GM18951 (cell line): ENCODE measurements at regions not wholly inside any gene's neighbourhood (a gene's known extent, or its start where the extent isn't known, plus 50 kb on each side); places are given as distances from the start of the nearest gene placed in this dataset.

Source experiments
- POLR2A ChIP-seq: IDR thresholded peaks from 4 replicates; pipeline ENCODE4 v1.6.1; 2011; ENCODE audit warnings: mild to moderate bottlenecking; ENCODE audit not compliant: insufficient read length, insufficient read depth; ENCODE audit errors: extremely low read depth
- in situ Hi-C: fragments of 300-500 bp; cut with MboI; formaldehyde crosslinking; loops from one replicate; pipeline ENCODE4 v1.12.0; 2022; ENCODE audit warnings: low sequenced_read_pairs, mixed read lengths, inconsistent platforms; ENCODE audit not compliant: unreplicated experiment

- in situ Hi-C loops = no loop called here
- TF ChIP-seq POLR2A = no peak
Observed at GRCh38 chr5:56625541-56625940, 189.8 kb upstream of the MAP3K1 start.

DNA sequence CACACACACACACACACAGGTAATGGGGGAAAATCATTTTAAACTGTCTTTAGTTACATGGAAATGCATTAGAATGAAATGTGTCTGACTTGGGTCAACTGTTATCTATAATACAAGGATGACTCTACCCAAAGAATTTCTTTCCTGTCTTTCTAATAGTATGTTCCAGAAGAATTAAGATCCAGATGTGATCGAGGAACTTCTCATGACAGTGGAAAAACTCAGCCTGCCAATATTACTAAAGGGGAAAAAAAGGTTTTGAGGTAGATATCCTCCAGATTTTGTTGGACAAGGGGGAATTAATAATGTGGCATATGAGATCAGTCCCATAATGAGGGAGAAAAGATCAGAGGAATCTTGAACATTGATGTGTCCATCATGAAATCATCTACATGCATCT lies 190.6 kb upstream of the MAP3K1 start:
- in situ Hi-C loops = no loop called here
- no peak for TF ChIP-seq POLR2A

DNA sequence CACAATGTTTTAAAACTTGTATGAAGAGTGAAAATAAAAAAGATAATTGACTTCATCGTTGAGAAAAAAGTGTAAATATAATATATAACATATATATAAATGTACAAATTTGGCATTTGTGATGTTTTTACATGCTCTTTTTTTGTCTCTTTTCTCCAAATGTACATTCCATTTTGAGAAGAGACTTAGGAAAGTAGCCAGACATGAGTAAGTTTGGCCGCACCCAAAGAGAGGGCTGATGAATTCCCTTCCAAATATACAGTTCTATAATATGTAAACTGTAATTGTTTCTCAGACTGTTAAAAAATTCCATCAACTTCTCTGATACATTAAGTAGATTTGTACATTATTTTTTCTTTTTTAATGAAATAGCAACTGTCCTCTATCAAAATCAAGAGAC lies 193.2 kb upstream of the MAP3K1 start:
- in situ Hi-C loops = no loop called here
- no peak for TF ChIP-seq POLR2A

DNA sequence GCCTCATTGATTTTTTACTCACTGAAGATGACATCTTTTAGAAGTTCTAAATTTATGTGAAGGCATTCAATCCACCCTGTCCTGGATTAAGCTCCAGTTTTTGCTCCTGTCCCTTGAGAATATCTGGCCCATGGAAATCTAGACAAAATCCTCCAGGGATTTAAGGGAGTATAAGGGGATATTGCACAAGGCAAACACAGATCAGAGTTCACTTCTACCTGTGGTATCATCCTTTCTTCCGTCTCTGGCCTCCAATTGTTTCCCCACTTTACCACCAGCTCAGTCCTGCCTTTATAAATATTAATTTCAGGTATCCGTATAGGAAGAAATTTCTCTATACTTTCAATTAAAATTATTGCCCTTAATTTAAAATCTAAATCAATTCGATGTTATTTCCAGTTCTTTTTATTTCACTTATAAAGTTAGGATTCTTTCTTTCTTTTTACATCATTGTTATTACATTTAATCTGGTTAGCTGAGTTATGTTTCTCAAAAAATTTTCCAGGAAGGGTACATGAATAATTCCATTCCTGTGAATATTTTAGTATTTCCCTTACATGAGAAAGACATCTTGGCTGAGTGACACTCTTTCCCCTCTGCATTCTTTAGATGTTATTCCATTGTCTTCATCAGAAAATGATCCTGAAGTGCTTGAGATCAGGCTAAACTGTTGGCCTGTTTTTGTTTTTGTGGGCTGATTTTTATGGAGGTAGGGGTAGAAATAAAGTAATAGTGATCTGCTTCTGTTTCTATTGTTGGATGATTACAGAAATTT lies 194.3 kb upstream of the MAP3K1 start:
- no peak for TF ChIP-seq POLR2A
- in situ Hi-C loops = no loop called here

DNA sequence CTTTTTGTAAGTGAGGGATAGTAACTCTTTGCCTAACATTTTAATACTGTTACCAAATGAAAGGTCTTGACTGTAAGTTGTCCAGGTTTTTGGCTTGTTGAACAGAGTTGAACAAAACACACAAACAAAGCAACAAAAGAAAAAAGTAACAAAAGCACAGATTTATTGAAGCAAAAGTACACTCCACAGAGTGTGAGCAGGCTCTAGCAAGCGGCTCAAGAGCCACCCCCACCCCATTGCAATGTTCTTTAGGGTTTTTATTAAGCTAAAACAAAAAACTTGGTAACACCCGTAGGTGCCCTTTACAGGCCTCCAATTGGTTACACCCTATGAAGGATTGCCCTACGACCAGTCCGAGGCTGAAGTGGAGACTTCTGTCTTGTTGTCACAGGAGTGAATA lies 197.4 kb upstream of the MAP3K1 start:
- no peak for TF ChIP-seq POLR2A
- in situ Hi-C loops = no loop called here

DNA sequence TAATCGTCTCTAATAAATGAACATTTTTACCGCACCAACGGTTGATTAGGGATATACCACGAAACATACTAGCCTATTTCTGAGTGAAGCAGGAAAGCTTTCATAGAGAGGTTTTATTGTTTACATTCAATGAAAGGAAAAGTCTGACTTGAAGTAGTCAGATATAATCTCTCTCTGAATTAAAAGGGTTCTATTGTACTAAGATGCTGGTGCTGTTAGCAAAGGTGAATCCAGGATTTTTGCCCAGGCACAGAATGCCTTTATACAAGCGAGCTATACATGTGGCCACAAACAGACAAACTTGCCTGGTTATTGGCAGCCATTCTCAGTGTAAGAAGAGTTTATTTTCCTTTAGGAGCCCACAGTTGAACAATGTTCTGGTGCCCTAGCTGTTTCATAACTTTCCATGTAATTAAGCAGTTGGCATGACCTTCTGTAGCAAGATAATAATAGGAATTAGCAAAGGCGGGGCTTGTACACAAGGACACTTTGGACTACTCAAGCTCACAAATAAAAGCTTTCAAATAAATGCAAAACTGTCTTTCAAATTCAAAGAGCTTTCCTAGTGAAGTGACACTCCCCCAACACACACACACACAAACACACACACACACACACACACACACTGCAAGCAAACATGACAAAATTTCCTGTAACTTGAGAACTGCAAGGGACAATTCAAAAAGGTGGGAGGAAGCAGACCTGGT lies 198.7 kb upstream of the MAP3K1 start:
- in situ Hi-C loops = no loop called here
- no peak for TF ChIP-seq POLR2A

DNA sequence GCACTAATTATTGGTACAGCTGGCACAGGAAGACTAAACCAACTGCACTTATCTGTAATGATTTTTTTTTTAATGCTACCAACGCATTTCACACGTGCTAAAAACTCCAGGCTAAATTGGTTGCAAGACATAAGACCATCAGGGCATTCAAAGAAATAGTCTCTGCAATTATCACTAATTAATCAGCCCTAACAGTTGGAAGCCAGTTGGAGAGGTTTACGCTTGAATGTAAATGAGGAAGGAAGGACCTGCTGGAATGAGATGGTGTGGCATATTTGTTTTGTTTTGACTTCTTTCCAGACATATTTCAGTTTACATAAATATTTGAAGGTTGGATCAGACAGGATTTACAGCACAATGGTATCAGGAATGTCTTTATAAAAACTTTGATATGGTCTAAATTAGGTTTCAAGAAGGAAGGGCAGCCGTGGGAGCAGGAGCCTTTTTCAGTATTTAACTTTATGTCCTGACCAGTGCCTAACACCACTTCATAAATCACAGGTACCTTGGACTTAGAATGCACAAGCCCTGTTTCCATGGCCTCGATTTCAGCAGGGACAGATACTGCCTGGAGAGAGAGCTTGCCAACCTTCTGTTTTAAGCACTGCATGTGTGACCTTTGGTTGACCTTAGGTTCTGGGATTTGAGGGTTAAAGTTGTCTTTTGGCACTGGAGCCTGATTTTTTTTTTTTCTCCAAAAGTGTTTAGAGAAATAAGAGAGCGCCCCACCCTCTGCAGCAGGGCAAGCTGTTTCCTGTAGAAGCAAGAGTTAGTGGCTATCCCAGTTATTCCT lies 199.8 kb upstream of the MAP3K1 start:
- no peak for TF ChIP-seq POLR2A
- in situ Hi-C loops = no loop called here

- TF ChIP-seq POLR2A = no peak
- in situ Hi-C loops = no loop called here
Observed at GRCh38 chr5:56612759-56613158, 202.6 kb upstream of the MAP3K1 start.

DNA sequence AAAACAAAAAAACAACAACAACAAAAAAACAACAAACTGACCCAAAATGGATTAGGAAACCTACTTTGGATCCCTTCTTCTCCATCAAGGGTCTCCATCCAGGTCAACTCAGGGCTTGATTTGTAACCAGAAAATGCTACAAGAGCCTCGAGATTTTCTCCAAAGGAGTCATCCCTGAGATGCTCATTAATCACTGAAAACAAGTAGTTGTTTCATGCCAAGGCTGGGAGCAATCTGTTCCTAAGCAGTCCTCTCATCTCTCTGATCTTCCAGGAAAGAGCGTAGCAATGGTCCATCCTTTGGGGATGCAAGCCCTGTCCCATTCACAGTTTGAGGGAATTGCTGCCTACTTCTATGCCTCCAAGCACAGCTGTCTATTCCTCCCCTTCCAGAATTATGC lies 203.0 kb upstream of the MAP3K1 start:
- TF ChIP-seq POLR2A = no peak
- in situ Hi-C loops = no loop called here

DNA sequence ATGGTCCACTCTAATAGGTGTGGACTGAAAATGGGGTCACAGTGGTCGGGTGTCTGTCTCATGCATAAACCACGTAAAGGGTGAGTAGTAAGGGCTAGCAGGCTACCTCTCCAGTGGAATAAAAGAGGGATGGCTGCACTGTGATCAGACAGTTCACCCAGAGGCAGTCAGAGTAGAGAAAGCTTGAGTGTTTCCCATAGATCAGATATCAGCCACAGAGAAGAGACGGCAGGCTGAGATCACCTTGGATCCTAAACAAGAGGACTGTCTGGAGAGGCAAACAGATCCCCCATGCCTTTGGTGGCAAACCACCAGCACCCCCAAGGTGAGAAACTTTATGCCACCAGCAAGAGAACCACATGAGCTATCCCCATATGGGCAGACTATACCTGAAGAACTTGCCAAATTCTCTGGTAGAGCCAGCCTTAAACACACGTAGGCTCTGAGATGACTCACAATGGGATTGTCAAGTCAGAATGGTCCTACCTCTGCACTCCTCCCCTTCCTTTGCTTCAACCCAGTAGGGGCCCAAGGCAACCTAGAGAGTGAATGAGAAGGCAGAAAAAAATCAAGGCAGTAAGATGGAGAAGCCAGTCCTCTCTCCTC lies 205.2 kb upstream of the MAP3K1 start:
- TF ChIP-seq POLR2A = no peak
- in situ Hi-C loops = no loop called here

- in situ Hi-C loops = no loop called here
- no peak for TF ChIP-seq POLR2A
Observed at GRCh38 chr5:56608217-56608925, 207.0 kb upstream of the MAP3K1 start.

GRCh38 chr5:56607551-56607950 lies 207.8 kb upstream of the MAP3K1 start:
- TF ChIP-seq POLR2A = no peak
- in situ Hi-C loops = no loop called here

GRCh38 chr5:56607074-56607473 lies 208.3 kb upstream of the MAP3K1 start:
- no peak for TF ChIP-seq POLR2A
- in situ Hi-C loops = no loop called here

DNA sequence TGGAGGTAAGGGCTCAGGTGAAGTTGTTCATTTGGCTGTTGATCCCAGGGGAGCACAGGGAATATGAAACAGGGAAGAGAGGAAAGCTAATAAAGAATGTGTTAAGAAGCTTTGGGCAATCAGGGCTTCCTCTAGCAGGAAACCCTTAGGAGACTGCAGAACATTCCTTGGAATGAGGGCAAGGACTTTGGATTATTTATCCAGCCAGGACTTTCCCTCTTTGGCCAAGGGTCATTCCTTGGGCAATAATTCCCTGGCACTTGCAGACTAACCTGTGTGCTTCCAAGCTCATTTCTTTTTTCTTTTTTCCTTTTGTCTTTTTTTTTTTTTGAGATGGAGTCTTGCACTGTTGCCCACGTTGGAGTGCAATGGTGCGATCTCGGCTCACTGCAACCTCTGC lies 209.2 kb upstream of the MAP3K1 start:
- in situ Hi-C loops = no loop called here
- no peak for TF ChIP-seq POLR2A
